Activated naive CD8-positive, alpha-beta T cell treated with anti-CD3 and anti-CD28 coated beads for 36 hours (primary cell): ENCODE measurements at regions not wholly inside any gene's neighbourhood (a gene's known extent, or its start where the extent isn't known, plus 50 kb on each side); places are given as distances from the start of the nearest gene placed in this dataset.

Experiments
- DNase-seq: peaks from one replicate; pipeline ENCODE4 v3.0.0; 2021
- H3K27ac Mint-ChIP-seq: one replicate; pipeline ENCODE4 v1.8.0; 2022; ENCODE audit warnings: mild to moderate bottlenecking, moderate library complexity, mixed read lengths
- H3K27me3 Mint-ChIP-seq: one replicate; pipeline ENCODE4 v1.8.0; 2022; ENCODE audit warnings: mild to moderate bottlenecking, mixed read lengths
- H3K36me3 Mint-ChIP-seq: one replicate; pipeline ENCODE4 v1.8.0; 2021; ENCODE audit warnings: mild to moderate bottlenecking, mixed read lengths
- H3K4me1 Mint-ChIP-seq: one replicate; pipeline ENCODE4 v1.8.0; 2021; ENCODE audit warnings: mixed read lengths
- H3K4me3 Mint-ChIP-seq: one replicate; pipeline ENCODE4 v1.8.0; 2022; ENCODE audit warnings: mild to moderate bottlenecking, moderate library complexity, mixed read lengths
- H3K9me3 Mint-ChIP-seq: one replicate; pipeline ENCODE4 v1.8.0; 2022; ENCODE audit warnings: mixed read lengths

DNA sequence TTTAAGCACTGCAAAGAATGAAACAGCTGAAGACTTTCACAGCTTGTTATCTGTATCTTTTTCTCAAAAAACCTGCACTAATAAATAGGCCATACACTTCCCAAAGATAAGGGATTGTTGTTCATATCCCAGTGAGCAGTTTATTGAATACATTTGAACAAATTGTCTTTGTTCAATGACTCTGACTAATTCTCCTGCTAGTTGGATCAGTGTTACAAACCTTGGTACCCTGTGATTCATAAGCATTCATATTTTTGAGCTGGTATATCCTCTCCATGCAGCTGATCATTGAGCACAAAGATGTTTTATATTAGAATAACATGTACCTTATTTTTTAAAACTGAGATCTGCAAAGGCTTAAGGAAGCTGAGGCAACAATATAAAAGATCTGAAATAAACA is 58.9 kb upstream of the FSCB start:
- no peak overlapping the region for H3K27ac Mint-ChIP-seq
- DNase-seq: no peak
- no peaks in the 10 kb centered on the region for H3K4me1 Mint-ChIP-seq
- H3K27me3 Mint-ChIP-seq: no peaks in the 10 kb centered on the region
- H3K9me3 Mint-ChIP-seq: peaks cover 5% of the 10 kb centered on the region
- H3K4me3 Mint-ChIP-seq: no peak overlapping the region
- H3K36me3 Mint-ChIP-seq: no peaks in the 10 kb centered on the region

DNA sequence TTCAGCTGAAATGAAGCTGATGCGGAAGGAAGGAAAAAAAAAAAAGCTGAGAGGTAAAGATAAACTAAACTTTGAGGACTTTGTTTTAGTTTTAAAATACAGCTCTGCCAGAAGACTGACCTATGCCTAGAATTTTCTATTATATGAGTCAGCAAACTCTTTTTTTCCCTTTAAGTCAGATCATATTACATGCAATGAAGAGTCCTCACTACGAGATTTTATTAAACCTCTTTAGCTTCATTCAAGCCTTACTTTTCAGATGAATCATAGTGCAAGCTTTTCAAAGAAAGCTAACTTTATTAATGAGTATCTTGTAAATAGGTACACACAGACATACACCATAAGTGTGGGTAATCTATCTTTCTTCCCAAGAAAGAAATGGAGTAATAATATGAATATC is 57.8 kb upstream of the FSCB start:
- no peak overlapping the region for H3K4me3 Mint-ChIP-seq
- no peak for DNase-seq
- no peaks in the 10 kb centered on the region for H3K36me3 Mint-ChIP-seq
- H3K27me3 Mint-ChIP-seq: no peaks in the 10 kb centered on the region
- H3K27ac Mint-ChIP-seq: no peak overlapping the region
- no peaks in the 10 kb centered on the region for H3K4me1 Mint-ChIP-seq
- no peaks in the 10 kb centered on the region for H3K9me3 Mint-ChIP-seq
